PFSK-1 (cell line): ENCODE measurements at regions not wholly inside any gene's neighbourhood (a gene's known extent, or its start where the extent isn't known, plus 50 kb on each side); places are given as distances from the start of the nearest gene placed in this dataset.

ENCODE experiments used
- FOXP2 ChIP-seq: optimal IDR thresholded peaks from 2 replicates; pipeline ENCODE3; 2011; ENCODE audit warnings: borderline replicate concordance, control low read depth, inconsistent platforms; ENCODE audit not compliant: insufficient read depth; ENCODE audit errors: extremely low read length, extremely low read depth
- POLR2AphosphoS5 ChIP-seq: IDR thresholded peaks from 2 replicates; pipeline ENCODE4 v1.6.1; 2012; ENCODE audit warnings: low read depth, mild to moderate bottlenecking, control low read depth, low read length, moderate library complexity
- REST ChIP-seq, 2 experiments: IDR thresholded peaks; 2 replicates each; pipeline versions ENCODE4 v1.6.1 to v1.8.0; 2011 to 2012; ENCODE audit warnings: low read depth in 2 of 2, low read length in 2 of 2, control low read depth in 1 of 2, inconsistent platforms in 1 of 2, mild to moderate bottlenecking in 1 of 2, moderate library complexity in 1 of 2; ENCODE audit not compliant: insufficient read depth in 1 of 2
- SIN3A ChIP-seq: IDR thresholded peaks from 2 replicates; pipeline ENCODE4 v1.6.1; 2012; ENCODE audit warnings: mild to moderate bottlenecking, low read length, moderate library complexity, borderline replicate concordance; ENCODE audit not compliant: insufficient read depth
- TAF1 ChIP-seq: IDR thresholded peaks from 2 replicates; pipeline ENCODE4 v1.6.1; 2012; ENCODE audit warnings: low read length, control low read depth, borderline replicate concordance; ENCODE audit not compliant: insufficient read depth

GRCh38 chr13:104137416-104137815, 1071.2 kb upstream of the SLC10A2 start:
- TF ChIP-seq FOXP2 = no peak
- no peak for TF ChIP-seq POLR2AphosphoS5
- TF ChIP-seq TAF1 = no peak
- TF ChIP-seq SIN3A = no peak
- no peak for TF ChIP-seq REST (IDR thresholded peaks at IDR 0.05; ENCODE audit: insufficient read depth in 1 of 2, low read depth in 2 of 2, low read length in 2 of 2)

- TF ChIP-seq TAF1 (no peak), REST (IDR thresholded peaks at IDR 0.05; ENCODE audit: insufficient read depth in 1 of 2, low read depth in 2 of 2, low read length in 2 of 2) (no peak), POLR2AphosphoS5 (no peak), FOXP2 (no peak), SIN3A (no peak)
These were observed 1066.6 kb upstream of the SLC10A2 start for GRCh38 chr13:104132849-104133248.

GRCh38 chr13:104114101-104114500, 1047.9 kb upstream of the SLC10A2 start:
- TF ChIP-seq SIN3A (no peak), POLR2AphosphoS5 (no peak), REST (IDR thresholded peaks at IDR 0.05; ENCODE audit: insufficient read depth in 1 of 2, low read depth in 2 of 2, low read length in 2 of 2) (no peak), FOXP2 (no peak), TAF1 (no peak)

- no peak for TF ChIP-seq POLR2AphosphoS5
- TF ChIP-seq FOXP2 = no peak
- no peak for TF ChIP-seq TAF1
- no peak for TF ChIP-seq SIN3A
- TF ChIP-seq REST (IDR thresholded peaks at IDR 0.05; ENCODE audit: insufficient read depth in 1 of 2, low read depth in 2 of 2, low read length in 2 of 2) = no peak
These were observed 1044.8 kb upstream of the SLC10A2 start for GRCh38 chr13:104111031-104111430.

GRCh38 chr13:104106705-104107393, 1040.6 kb upstream of the SLC10A2 start:
- TF ChIP-seq REST (IDR thresholded peaks at IDR 0.05; ENCODE audit: insufficient read depth in 1 of 2, low read depth in 2 of 2, low read length in 2 of 2) (no peak), FOXP2 (no peak), POLR2AphosphoS5 (no peak), TAF1 (no peak), SIN3A (no peak)
